Limb (tissue), 2 donors: ENCODE measurements at regions not wholly inside any gene's neighbourhood (a gene's known extent, or its start where the extent isn't known, plus 50 kb on each side); places are given as distances from the start of the nearest gene placed in this dataset.
"Not testable (repeated sequence)": the region's sequence is repeated elsewhere in the genome, so short reads cannot be mapped to it uniquely, and the experiment has no call there.

ENCODE experiments used
- DNase-seq, 2 donors: peaks; one replicate each; pipeline ENCODE4 v3.0.0-alpha.2; 2016; ENCODE audit errors: extremely low spot score in 2 of 2

DNA sequence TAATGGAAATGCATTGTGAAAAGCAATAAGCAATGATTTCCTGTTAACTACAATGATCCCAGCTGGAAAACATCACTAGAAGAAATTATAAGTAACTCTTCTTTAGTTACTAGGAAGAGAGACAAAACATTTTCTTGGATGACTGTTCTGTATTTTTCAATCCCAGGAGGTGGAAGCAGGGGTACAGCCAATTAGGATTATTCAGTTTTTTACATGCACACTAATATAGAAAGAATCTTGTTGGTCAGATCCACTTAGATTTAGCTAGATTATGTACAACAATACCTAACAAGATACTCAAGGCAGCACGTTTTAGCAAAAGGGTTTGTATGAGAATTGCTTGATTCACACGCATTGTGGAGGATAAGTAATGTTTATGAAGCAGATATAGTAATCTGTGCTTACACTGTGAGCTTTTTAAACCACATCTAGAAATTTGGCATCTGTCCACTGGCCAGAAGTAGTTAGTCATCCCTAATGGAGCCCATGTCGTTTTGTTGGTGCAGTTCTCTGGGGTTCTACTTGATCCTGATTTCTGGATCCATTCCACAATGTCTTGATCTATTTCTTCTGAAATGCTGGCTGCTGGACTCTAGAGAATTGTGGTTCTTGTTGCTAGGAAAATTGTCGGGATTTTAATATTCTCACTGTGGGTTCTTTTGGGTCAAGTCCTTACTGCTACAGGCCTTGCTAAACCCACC, 199.7 kb downstream of the ADCYAP1 start:
- DNase-seq: peak in 1 of 2 donors; percentile 49

GRCh38 chr18:1124495-1124894, 219.8 kb downstream of the ADCYAP1 start:
- DNase-seq: no peak

- DNase-seq: peak; percentile 8 to 17
Measured at GRCh38 chr18:1133541-1133940, 228.9 kb downstream of the ADCYAP1 start.

DNA sequence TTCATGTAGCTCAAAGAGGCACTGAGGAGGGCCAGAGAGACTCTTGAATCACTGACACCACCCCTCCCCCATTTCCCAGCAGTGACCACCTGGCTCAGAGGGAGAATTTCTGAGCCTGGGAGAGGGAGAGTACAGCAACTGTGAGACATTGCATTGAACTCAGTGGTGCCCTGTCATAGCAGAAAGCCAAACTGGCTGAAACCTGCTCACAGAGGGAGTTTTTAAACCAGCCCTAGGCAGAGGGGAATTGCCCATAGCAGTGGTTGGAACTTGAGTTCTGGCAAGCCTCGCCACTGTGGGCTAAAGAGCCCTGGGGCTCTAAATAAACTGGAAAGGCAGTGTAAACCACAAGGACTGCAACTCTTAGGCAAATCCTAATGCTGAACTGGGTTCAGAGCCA, 243.1 kb downstream of the ADCYAP1 start:
- no peak for DNase-seq

DNA sequence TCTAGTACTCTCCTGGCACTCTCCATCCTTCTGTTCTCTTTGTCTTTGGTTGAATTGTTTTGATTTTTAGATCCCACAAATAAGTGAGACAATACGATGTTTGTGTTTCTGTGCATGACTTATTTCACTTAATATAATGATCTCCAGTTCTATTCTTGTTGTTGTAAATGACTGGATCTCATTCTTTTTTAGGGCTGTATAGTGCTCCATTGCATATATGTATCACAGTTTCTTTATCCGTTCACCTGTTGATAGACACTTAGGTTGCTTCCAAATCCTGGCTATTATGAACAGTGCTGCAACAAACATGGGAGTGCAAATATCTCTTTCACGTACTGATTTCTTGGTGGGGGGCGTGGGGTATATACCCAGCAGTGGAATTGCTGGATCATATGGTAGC, 245.0 kb downstream of the ADCYAP1 start:
- no peak for DNase-seq

DNA sequence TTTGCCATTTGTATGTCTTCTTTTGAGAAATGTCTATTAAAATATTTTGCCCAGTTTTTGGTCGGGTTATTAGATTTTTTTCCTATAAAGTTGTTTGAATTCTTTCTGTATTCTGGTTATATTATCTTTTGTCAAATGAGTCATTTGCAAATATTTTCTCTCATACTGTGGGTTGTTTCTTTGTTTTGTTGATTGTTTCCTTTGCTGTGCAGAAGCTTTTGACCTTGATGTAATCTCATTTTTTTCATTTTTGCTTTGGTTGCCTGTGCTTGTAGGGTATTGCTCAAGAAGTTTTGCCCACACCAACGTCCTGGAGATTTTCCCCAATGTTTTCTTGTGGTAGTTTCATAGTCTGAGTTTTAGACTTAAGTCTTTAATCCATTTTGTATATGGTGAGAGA, 245.7 kb downstream of the ADCYAP1 start:
- DNase-seq: no peak

DNA sequence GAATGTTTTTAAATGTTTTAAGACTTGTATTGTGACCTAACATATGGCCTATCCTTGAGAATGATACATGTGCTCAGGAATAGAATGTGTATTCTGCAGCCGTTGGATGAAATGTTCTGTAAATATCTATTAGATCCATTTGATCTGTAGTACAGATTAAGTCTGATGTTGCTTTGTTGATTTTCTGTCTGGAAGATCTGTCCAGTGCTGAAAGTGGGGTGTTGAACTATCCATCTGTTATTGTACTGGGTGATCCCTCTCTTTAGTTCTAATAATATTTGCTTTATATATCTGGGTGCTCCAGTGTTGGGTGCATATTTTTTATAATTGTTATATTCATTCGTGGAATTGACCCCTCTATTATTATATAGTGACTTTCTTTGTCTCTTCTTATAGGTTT, 248.3 kb downstream of the ADCYAP1 start:
- not testable (repeated sequence) for DNase-seq

GRCh38 chr18:1173593-1173992, 268.9 kb downstream of the ADCYAP1 start:
- no peak for DNase-seq

- DNase-seq: no peak
Measured at GRCh38 chr18:1177232-1177631, 272.6 kb downstream of the ADCYAP1 start.

DNA sequence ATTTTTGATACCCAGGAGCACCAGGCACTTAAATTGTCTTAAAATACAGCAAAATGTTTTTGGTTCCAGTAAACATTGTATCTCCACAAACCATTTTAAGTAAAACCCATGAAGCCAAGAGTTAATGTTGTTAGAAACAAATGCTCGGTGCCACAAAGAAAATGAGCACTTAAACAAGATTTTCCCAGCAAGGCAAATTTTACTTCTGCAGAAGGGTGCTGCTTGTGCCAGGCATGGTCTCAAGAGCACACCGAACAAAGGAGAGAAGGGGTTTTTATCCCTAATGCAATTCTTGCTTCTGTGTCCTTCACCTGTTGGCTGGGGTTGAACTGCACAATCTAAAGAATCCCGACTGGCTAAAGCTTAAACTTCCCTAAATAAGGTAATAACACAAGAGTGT, 286.7 kb downstream of the ADCYAP1 start:
- no peak for DNase-seq

DNA sequence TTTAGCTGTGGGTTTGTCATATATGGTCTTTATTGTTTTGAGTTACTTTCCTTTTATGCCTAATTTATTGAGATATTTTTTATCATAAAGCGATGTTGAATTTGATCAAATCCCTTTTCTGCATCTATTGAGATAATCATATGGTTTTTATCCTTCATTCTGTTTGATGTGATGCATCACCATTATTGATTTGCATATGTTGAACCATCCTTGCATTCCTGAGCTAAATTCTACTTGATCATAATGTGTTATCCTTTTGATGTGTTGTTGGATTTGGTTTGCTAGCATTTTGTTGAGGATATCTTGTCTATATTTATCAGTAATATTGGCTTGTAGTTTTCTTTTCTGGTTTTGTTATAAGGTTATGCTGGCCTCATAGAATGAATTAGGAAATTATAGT, 308.5 kb downstream of the ADCYAP1 start:
- DNase-seq: no peak

DNA sequence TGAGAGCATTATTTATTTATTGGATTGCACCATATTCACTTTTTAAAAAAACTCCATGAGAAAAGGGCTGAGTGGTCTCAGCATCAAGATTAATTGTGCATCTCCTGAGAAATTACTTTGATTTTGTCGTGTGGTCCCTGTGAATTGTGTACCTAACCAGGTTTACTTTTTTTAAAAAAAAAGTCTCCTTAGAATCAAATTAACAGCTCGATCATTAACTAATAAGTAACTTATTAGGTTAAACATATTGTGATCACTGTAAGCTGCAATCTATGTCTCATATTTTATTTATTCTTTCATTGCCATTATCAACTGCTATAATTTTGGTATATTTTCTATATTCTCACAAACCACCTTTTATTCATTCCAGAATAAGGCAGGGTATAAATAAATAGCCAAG, 318.2 kb downstream of the ADCYAP1 start:
- no peak for DNase-seq

- no peak for DNase-seq
Measured at GRCh38 chr18:1227025-1227424, 322.4 kb downstream of the ADCYAP1 start.

DNA sequence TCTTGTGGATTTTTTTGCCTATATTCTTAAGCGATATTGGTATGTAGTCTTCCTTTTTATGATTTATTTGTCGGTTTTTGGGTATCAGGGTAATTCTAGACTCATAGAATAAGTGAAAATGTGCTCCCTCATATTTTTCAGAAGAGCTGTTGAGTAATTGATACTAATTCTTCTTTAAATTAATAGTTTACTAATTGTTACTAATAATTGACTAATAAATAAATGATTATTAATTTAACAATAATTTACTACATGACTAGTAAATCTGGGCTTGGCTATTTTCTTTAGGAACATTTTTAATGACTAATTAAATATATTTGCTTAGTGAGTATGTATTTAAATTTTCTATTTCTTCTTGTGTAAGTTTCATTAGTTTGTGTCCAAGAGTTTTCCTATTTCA, 325.0 kb downstream of the ADCYAP1 start:
- no peak for DNase-seq

GRCh38 chr18:1232867-1233266, 328.2 kb downstream of the ADCYAP1 start:
- DNase-seq: no peak

DNA sequence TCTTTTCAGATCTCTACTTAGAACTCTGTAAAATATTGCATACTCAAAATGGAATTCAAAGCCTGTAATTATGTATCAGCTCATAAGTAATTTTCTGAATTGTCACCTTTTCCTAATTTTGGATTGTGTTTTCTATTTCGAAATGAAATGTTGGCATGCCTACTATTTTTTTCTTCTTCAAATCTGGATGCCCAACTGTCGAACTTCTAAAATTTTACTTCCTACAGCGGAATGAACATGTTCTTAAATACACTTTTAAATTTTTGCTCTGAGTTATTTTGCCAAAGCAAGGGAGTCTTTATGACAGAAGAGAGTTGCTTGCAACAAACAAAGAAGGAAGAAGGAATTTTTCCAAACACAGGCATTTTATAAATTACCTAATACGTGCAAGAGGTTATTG, 336.0 kb downstream of the ADCYAP1 start:
- no peak for DNase-seq

DNA sequence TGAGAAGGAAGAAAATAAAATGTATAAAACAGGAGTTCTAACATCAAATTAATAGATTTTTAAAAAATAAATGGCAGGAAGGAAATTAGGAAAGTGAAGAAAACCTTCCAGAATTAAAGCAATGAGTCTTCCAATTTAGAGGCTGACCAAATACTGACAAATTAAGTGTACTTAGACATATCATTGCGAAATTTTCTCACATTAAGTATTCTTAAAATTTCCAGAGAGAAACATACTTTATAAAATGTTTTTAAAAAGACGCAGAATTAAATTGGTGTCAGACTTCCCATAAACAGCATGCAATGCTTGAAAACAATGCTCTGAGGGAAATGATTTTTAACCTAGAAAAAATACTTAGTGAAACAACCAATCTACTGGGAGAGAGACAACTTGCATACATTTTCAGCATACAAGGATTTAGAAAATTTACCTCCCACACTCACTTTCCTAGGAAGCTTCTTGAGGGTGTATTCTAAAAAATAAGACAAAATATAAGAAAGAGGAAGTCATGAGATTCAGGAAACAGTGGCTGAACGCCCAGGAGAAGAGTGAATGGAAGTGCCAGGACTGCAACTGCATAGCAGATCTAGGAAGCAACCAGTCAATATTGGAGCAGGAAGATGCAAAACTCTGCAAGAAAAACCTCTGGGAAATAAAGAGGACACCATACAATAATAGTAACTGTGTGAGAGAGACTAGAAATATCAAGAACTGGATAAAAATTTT, 339.9 kb downstream of the ADCYAP1 start:
- no peak for DNase-seq

GRCh38 chr18:1246827-1247226, 342.2 kb downstream of the ADCYAP1 start:
- DNase-seq: no peak

GRCh38 chr18:1252534-1252933, 347.9 kb downstream of the ADCYAP1 start:
- DNase-seq: no peak

DNA sequence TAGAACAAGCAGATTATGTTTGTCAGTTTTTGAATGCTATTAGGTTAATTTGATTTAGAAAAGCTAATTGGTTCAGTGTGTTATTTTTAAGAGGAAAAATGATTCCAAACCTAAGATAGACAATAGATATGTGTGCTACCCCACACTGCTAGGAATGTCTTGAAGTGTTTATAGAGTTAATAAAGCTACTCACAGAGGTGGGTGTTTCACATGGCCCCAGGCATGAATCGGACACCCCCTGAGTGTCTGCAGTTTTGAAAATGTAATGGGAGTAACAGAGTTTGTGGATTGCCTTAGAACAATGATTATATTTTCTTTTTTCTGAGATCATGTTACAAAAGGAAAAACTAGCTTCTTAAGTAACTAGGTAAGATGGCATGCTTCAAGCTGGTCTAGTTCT, 348.3 kb downstream of the ADCYAP1 start:
- DNase-seq: no peak

- DNase-seq: no peak
Measured at GRCh38 chr18:1253827-1254226, 349.2 kb downstream of the ADCYAP1 start.

GRCh38 chr18:1261054-1261453, 356.4 kb downstream of the ADCYAP1 start:
- DNase-seq: no peak

DNA sequence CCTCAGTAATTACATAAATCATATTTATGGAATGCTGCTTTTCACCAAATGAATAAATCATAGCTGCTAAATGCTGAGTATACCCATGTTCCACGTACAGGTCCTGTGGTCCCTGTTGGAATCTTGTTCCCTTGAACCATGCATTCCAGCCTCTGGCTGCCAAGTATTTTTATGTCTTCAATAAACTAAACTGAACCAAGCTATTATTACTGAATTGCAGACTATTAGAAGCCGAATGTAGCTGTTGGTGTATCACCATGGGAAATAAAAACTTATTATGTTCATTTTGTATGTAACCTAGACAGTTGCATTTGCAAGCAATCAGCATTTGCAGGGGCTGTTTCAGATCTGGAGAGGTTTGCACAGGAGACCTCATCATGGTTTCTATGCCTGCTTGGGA, 362.4 kb downstream of the ADCYAP1 start:
- DNase-seq: no peak
